HCT116 (cell line): ENCODE measurements at regions not wholly inside any gene's neighbourhood (a gene's known extent, or its start where the extent isn't known, plus 50 kb on each side); places are given as distances from the start of the nearest gene placed in this dataset.

Experiments used
- ATAC-seq: fragments of 200-7000 bp; cut with Tn5 transposase; 2 replicates; pipeline ENCODE4 v1.9.1; 2020; ENCODE audit warnings: mild to moderate bottlenecking, moderate library complexity
- BruUV-seq: library from RNA; stranded (reverse); fragments of 400-500 nt; replicated peaks from 2 replicates; lab custom pipeline; 2021; lab: Mats Ljungman, UMichigan
- CTCF ChIA-PET: fragments of 300-600 bp; sonication (Branson Sonifier 250); formaldehyde crosslinking; loops from one replicate; lab custom pipeline; 2021; ENCODE audit warnings: antibody characterized with exemption; lab: Charles Lee
- POLR2A ChIA-PET: fragments of 300-600, 350-600 bp; sonication (Branson Sonifier 250); formaldehyde crosslinking; loops from one replicate; lab custom pipeline; 2021; ENCODE audit warnings: antibody characterized with exemption; lab: Charles Lee
- RAD21 ChIA-PET, 2 experiments: fragments of 300-600 bp; sonication (Branson Sonifier 250); formaldehyde crosslinking; loops; one replicate each; lab custom pipeline; 2023; ENCODE audit warnings: low total read pairs in 2 of 2; ENCODE audit not compliant: uncharacterized antibody in 2 of 2, unreplicated experiment in 2 of 2, low non-redundant PET in 1 of 2; lab: Charles Lee
- DNase-seq: peaks from one replicate; pipeline ENCODE4 v3.0.0-alpha.2; 2010; ENCODE audit warnings: low read depth, low spot score
- H2AFZ ChIP-seq: fragments of 200-600 bp; shearing (Covaris generic), sonication (generic); 2 replicates; pipeline ENCODE4 v1.6.1; 2017; ENCODE audit warnings: low read depth, mixed run types, mixed read lengths, antibody characterized with exemption, low read length; ENCODE audit not compliant: poor library complexity, severe bottlenecking
- H3K27ac ChIP-seq: 2 replicates; pipeline ENCODE4 v1.5.1; 2012; ENCODE audit warnings: low read depth, low read length
- H3K27me3 ChIP-seq: fragments of 200-600 bp; sonication (generic); 2 replicates; pipeline ENCODE4 v1.6.1; 2016; ENCODE audit warnings: mixed run types, low read length, mixed read lengths; ENCODE audit not compliant: insufficient read depth
- H3K36me3 ChIP-seq, 2 experiments: fragments of 200-500 bp in 1 of 2; fragments of 200-600 bp in 1 of 2; sonication (Bioruptor generic) in 1 of 2; sonication (generic) in 1 of 2; 2 replicates each; pipeline versions ENCODE4 v1.5.1 to v1.6.1; 2014 to 2016; ENCODE audit warnings: low read length in 2 of 2, inconsistent platforms in 1 of 2, mixed read lengths in 1 of 2, mixed run types in 1 of 2; ENCODE audit not compliant: insufficient read depth in 2 of 2, control insufficient read depth in 1 of 2
- H3K4me1 ChIP-seq, 2 experiments: fragments of 200-600 bp in 1 of 2; sonication (generic) in 1 of 2; 2 replicates each; pipeline versions ENCODE4 v1.5.1 to v1.6.1; 2012 to 2017; ENCODE audit warnings: low read length in 2 of 2, inconsistent platforms in 1 of 2, mild to moderate bottlenecking in 1 of 2, mixed read lengths in 1 of 2, mixed run types in 1 of 2, moderate library complexity in 1 of 2; ENCODE audit not compliant: insufficient read depth in 2 of 2, control insufficient read depth in 1 of 2
- H3K4me2 ChIP-seq: fragments of 200-600 bp; sonication (generic); 2 replicates; pipeline ENCODE4 v1.6.1; 2017; ENCODE audit warnings: mixed run types, low read length, mixed read lengths
- H3K4me3 ChIP-seq, 2 experiments: fragments of 200-600 bp in 1 of 2; sonication (generic) in 1 of 2; replicated peaks in 1 of 2; 2 replicates each; pipeline ENCODE4 v1.5.1; 2011 to 2016; ENCODE audit warnings: low read length in 2 of 2, control low read depth in 1 of 2, low read depth in 1 of 2, mild to moderate bottlenecking in 1 of 2, mixed read lengths in 1 of 2, mixed run types in 1 of 2
- H3K79me2 ChIP-seq: fragments of 200-600 bp; sonication (generic); 2 replicates; pipeline ENCODE4 v1.6.1; 2017; ENCODE audit warnings: mild to moderate bottlenecking, mixed run types, low read length, moderate library complexity, mixed read lengths; ENCODE audit not compliant: insufficient read depth
- H3K9ac ChIP-seq: fragments of 200-600 bp; sonication (generic); 2 replicates; pipeline ENCODE4 v1.6.1; 2016; ENCODE audit warnings: low read length, mixed read lengths
- H3K9me2 ChIP-seq: fragments of 200-600 bp; sonication (generic), shearing (Covaris generic); 2 replicates; pipeline ENCODE4 v1.6.1; 2017; ENCODE audit warnings: mixed run types, mild to moderate bottlenecking, moderate library complexity; ENCODE audit not compliant: insufficient read depth
- H3K9me3 ChIP-seq, 2 experiments: fragments of 200-500 bp in 1 of 2; fragments of 200-600 bp in 1 of 2; sonication (Bioruptor generic) in 1 of 2; sonication (generic) in 1 of 2; 2 replicates each; pipeline ENCODE4 v1.6.1; 2014 to 2017; ENCODE audit warnings: low read length in 2 of 2, mixed read lengths in 2 of 2, inconsistent platforms in 1 of 2, low read depth in 1 of 2, mild to moderate bottlenecking in 1 of 2, mixed run types in 1 of 2, moderate library complexity in 1 of 2; ENCODE audit not compliant: control insufficient read depth in 1 of 2, insufficient read depth in 1 of 2
- H4K20me1 ChIP-seq: fragments of 200-600 bp; sonication (generic), shearing (Covaris generic); 2 replicates; pipeline ENCODE4 v1.6.1; 2017; ENCODE audit warnings: mixed run types, mild to moderate bottlenecking, moderate library complexity; ENCODE audit not compliant: insufficient read depth
- ATF3 ChIP-seq: IDR thresholded peaks from 2 replicates; pipeline ENCODE4 v1.6.1; 2012
- CBX3 ChIP-seq: IDR thresholded peaks from 2 replicates; pipeline ENCODE4 v1.6.1; 2012; ENCODE audit warnings: low read depth
- CEBPB ChIP-seq: IDR thresholded peaks from 2 replicates; pipeline ENCODE4 v1.6.1; 2012; ENCODE audit warnings: low read depth
- EGR1 ChIP-seq: IDR thresholded peaks from 2 replicates; pipeline ENCODE4 v1.6.1; 2012; ENCODE audit warnings: low read depth
- POLR2A ChIP-seq: IDR thresholded peaks from 2 replicates; pipeline ENCODE4 v1.7.0; 2011; ENCODE audit warnings: borderline replicate concordance; ENCODE audit not compliant: insufficient read depth, insufficient read length; ENCODE audit errors: extremely low read depth
- POLR2AphosphoS5 ChIP-seq: IDR thresholded peaks from 2 replicates; pipeline ENCODE4 v1.6.1; 2011; ENCODE audit warnings: mild to moderate bottlenecking, low read depth, low read length, moderate library complexity
- RAD21 ChIP-seq: IDR thresholded peaks from 2 replicates; pipeline ENCODE4 v1.6.1; 2012; ENCODE audit warnings: low read depth, mild to moderate bottlenecking
- REST ChIP-seq: IDR thresholded peaks from 2 replicates; pipeline ENCODE4 v1.6.1; 2012; ENCODE audit warnings: low read depth
- SIN3A ChIP-seq: IDR thresholded peaks from 2 replicates; pipeline ENCODE4 v1.6.1; 2012; ENCODE audit warnings: low read depth
- SRF ChIP-seq: IDR thresholded peaks from 2 replicates; pipeline ENCODE4 v1.6.1; 2012; ENCODE audit warnings: low read depth
- TCF7L2 ChIP-seq: IDR thresholded peaks from 2 replicates; pipeline ENCODE4 v1.7.0; 2011; ENCODE audit warnings: borderline replicate concordance, inconsistent platforms; ENCODE audit not compliant: insufficient read depth, insufficient read length; ENCODE audit errors: extremely low read depth
- YY1 ChIP-seq: IDR thresholded peaks from 2 replicates; pipeline ENCODE4 v1.6.1; 2011; ENCODE audit warnings: low read length, low read depth, moderate library complexity, mild to moderate bottlenecking; ENCODE audit not compliant: insufficient replicate concordance; ENCODE audit errors: extremely low read depth
- ZBTB33 ChIP-seq: IDR thresholded peaks from 2 replicates; pipeline ENCODE4 v1.6.1; 2011; ENCODE audit warnings: mild to moderate bottlenecking, low read length, moderate library complexity; ENCODE audit not compliant: insufficient replicate concordance; ENCODE audit errors: extremely low read depth
- intact Hi-C: fragments of 100-400 bp; cut with micrococcal nuclease; formaldehyde crosslinking; loops from 2 replicates; pipeline ENCODE4 v1.10.0; 2022

GRCh38 chr2:217026161-217026560 is 166.3 kb upstream of the TNP1 start:
- Histone ChIP-seq H3K4me2 (no peak overlapping the region), H4K20me1 (no peaks in the 10 kb centered on the region), H3K27me3 (peaks cover 56% of the 10 kb centered on the region), H3K4me1 (no peaks in the 10 kb centered on the region), H3K9me2 (no peaks in the 10 kb centered on the region), H2AFZ (no peak overlapping the region), H3K9me3 (no peaks in the 10 kb centered on the region), H3K9ac (no peak overlapping the region), H3K79me2 (no peaks in the 10 kb centered on the region), H3K36me3 (no peaks in the 10 kb centered on the region), H3K4me3 (no peak overlapping the region), H3K27ac (no peak overlapping the region)
- no TSS peak for BruUV-seq
- ATAC-seq = no peak
- POLR2A ChIA-PET = no interaction called here
- TF ChIP-seq ZBTB33 (no peak), ATF3 (no peak), YY1 (no peak), CEBPB (no peak), CBX3 (no peak), POLR2AphosphoS5 (no peak), TCF7L2 (no peak), SIN3A (no peak), REST (no peak), EGR1 (no peak), POLR2A (no peak), RAD21 (no peak), SRF (no peak)
- CTCF ChIA-PET = no interaction called here
- no peak for DNase-seq
- RAD21 ChIA-PET = no interaction called here
- intact Hi-C loops = no loop called here
